NCI-H146 (cell line): ENCODE measurements at regions not wholly inside any gene's neighbourhood (a gene's known extent, or its start where the extent isn't known, plus 50 kb on each side); places are given as distances from the start of the nearest gene placed in this dataset.
"Not testable (repeated sequence)": the region's sequence is repeated elsewhere in the genome, so short reads cannot be mapped to it uniquely, and the experiment has no call there.

Experiments
- DNase-seq: peaks from one replicate; lab custom pipeline; 2025; lab: John Stamatoyannopoulos, UW

GRCh38 chr6:144359783-144360182, 74.6 kb downstream of the UTRN start:
- no peak for DNase-seq

GRCh38 chr6:144360401-144360800, 75.3 kb downstream of the UTRN start:
- DNase-seq: no peak

- DNase-seq: no peak
Measured at GRCh38 chr6:144361016-144361415, 75.9 kb downstream of the UTRN start.

GRCh38 chr6:144362042-144363018, 77.2 kb downstream of the UTRN start:
- no peak for DNase-seq

GRCh38 chr6:144364208-144364720, 79.1 kb downstream of the UTRN start:
- DNase-seq: no peak

- DNase-seq: no peak
Measured at GRCh38 chr6:144364782-144365181, 79.6 kb downstream of the UTRN start.

- no peak for DNase-seq
Measured at GRCh38 chr6:144365271-144365670, 80.1 kb downstream of the UTRN start.

- not testable (repeated sequence) for DNase-seq
Measured at GRCh38 chr6:144369696-144370095, 84.6 kb downstream of the UTRN start.

- no peak for DNase-seq
Measured at GRCh38 chr6:144372116-144372515, 87.0 kb downstream of the UTRN start.

- DNase-seq: no peak
Measured at GRCh38 chr6:144372611-144373594, 87.8 kb downstream of the UTRN start.

GRCh38 chr6:144374525-144374924, 89.4 kb downstream of the UTRN start:
- DNase-seq: not testable (repeated sequence)

- no peak for DNase-seq
Measured at GRCh38 chr6:144377586-144378210, 92.6 kb downstream of the UTRN start.

- DNase-seq: no peak
Measured at GRCh38 chr6:144378437-144378836, 93.3 kb downstream of the UTRN start.

- no peak for DNase-seq
Measured at GRCh38 chr6:144379356-144379755, 94.2 kb downstream of the UTRN start.

GRCh38 chr6:144381499-144381898, 96.4 kb downstream of the UTRN start:
- not testable (repeated sequence) for DNase-seq

GRCh38 chr6:144383336-144383735, 98.2 kb downstream of the UTRN start:
- no peak for DNase-seq

- no peak for DNase-seq
Measured at GRCh38 chr6:144384427-144384826, 99.3 kb downstream of the UTRN start.

GRCh38 chr6:144389474-144389873, 104.3 kb downstream of the UTRN start:
- not testable (repeated sequence) for DNase-seq

- no peak for DNase-seq
Measured at GRCh38 chr6:144390202-144390601, 105.1 kb downstream of the UTRN start.

GRCh38 chr6:144390886-144391285, 105.8 kb downstream of the UTRN start:
- DNase-seq: no peak

GRCh38 chr6:144392536-144392935, 107.4 kb downstream of the UTRN start:
- DNase-seq: no peak

- no peak for DNase-seq
Measured at GRCh38 chr6:144394210-144394609, 109.1 kb downstream of the UTRN start.
